GM12878 (cell line): ENCODE measurements at regions not wholly inside any gene's neighbourhood (a gene's known extent, or its start where the extent isn't known, plus 50 kb on each side); places are given as distances from the start of the nearest gene placed in this dataset.

Experiments
- ATAC-seq: fragments of 200-7000 bp; cut with Tn5 transposase; 3 replicates; pipeline ENCODE4 v1.9.1; 2020; ENCODE audit warnings: mild to moderate bottlenecking, moderate library complexity
- BruUV-seq: library from RNA; stranded (reverse); fragments of 400-500 nt; replicated peaks from 2 replicates; lab custom pipeline; 2021; lab: Mats Ljungman, UMichigan
- CTCF ChIA-PET: fragments of 300-600 bp; sonication (Branson Sonifier 250); formaldehyde crosslinking; extraction: SDS; loops from one replicate; lab custom pipeline; 2021; ENCODE audit warnings: inconsistent platforms; lab: Yijun Ruan, JAX
- POLR2A ChIA-PET: fragments of 350-600 bp; formaldehyde crosslinking; extraction: SDS; loops from one replicate; lab custom pipeline; 2021; ENCODE audit warnings: inconsistent platforms; lab: Charles Lee
- RAD21 ChIA-PET: fragments of 300-600 bp; sonication (Branson Sonifier 250); formaldehyde crosslinking; loops from one replicate; lab custom pipeline; 2023; ENCODE audit warnings: antibody characterized with exemption; ENCODE audit not compliant: unreplicated experiment; lab: Charles Lee
- SMC1A ChIA-PET: fragments of 300-600 bp; sonication (Branson Sonifier 250); formaldehyde crosslinking; loops from one replicate; lab custom pipeline; 2023; ENCODE audit not compliant: unreplicated experiment, uncharacterized antibody; lab: Charles Lee
- DNase-seq: peaks from one replicate; pipeline ENCODE4 v3.0.0-alpha.2; 2011; ENCODE audit warnings: low read depth, low spot score
- FAIRE-seq: peaks from 3 replicates; lab custom pipeline; 2011; peaks lifted over from hg19 to GRCh38; lab: Jason Lieb, UNC
- H2AFZ ChIP-seq: 2 replicates; pipeline ENCODE4 v1.6.0; 2011; ENCODE audit warnings: low read depth, low read length, control low read depth; ENCODE audit not compliant: control insufficient read depth
- H3K27ac ChIP-seq: 2 replicates; pipeline ENCODE4 v1.5.1; 2011; ENCODE audit warnings: control low read depth; ENCODE audit not compliant: control insufficient read depth, insufficient read depth
- H3K27me3 ChIP-seq, 2 experiments: replicated peaks in 1 of 2; 2 replicates each; pipeline versions ENCODE4 v1.6.0 to v1.6.1; 2011; ENCODE audit warnings: low read length in 1 of 2; ENCODE audit not compliant: control insufficient read depth in 2 of 2, insufficient read depth in 2 of 2
- H3K36me3 ChIP-seq, 2 experiments: 2 replicates each; pipeline ENCODE4 v1.5.1; 2011; ENCODE audit warnings: low read length in 1 of 2; ENCODE audit not compliant: control insufficient read depth in 2 of 2, insufficient read depth in 2 of 2
- H3K4me1 ChIP-seq: 2 replicates; pipeline ENCODE4 v1.6.1; 2011; ENCODE audit warnings: mild to moderate bottlenecking, low read length, moderate library complexity, mixed read lengths; ENCODE audit not compliant: control insufficient read depth, insufficient read depth
- H3K4me2 ChIP-seq: 2 replicates; pipeline ENCODE4 v1.6.0; 2011; ENCODE audit warnings: control low read depth; ENCODE audit not compliant: control insufficient read depth, insufficient read depth
- H3K4me3 ChIP-seq: fragments of 200-600 bp; sonication (generic); 2 replicates; pipeline ENCODE4 v1.5.1; 2016
- H3K79me2 ChIP-seq: 2 replicates; pipeline ENCODE4 v1.6.0; 2011; ENCODE audit warnings: low read length; ENCODE audit not compliant: control insufficient read depth, insufficient read depth
- H3K9ac ChIP-seq: 2 replicates; pipeline ENCODE4 v1.8.0; 2011; ENCODE audit warnings: low read length, control low read depth, mixed read lengths; ENCODE audit not compliant: control insufficient read depth, insufficient read depth
- H3K9me3 ChIP-seq: replicated peaks from 3 replicates; pipeline ENCODE4 v1.5.1; 2011; ENCODE audit warnings: mild to moderate bottlenecking, low read length; ENCODE audit not compliant: control insufficient read depth, insufficient read depth
- H4K20me1 ChIP-seq: 2 replicates; pipeline ENCODE4 v1.6.0; 2011; ENCODE audit not compliant: control insufficient read depth, insufficient read depth
- BCL11A ChIP-seq: IDR thresholded peaks from 2 replicates; pipeline ENCODE4 v1.6.1; 2011; ENCODE audit warnings: low read depth, low read length
- CHD4 ChIP-seq: fragments of 200-600 bp; sonication (generic); IDR thresholded peaks from 2 replicates; pipeline ENCODE4 v1.6.1; 2016; ENCODE audit warnings: mild to moderate bottlenecking
- EZH2 ChIP-seq: IDR thresholded peaks from 2 replicates; pipeline ENCODE4 v1.6.1; 2012; ENCODE audit warnings: low read depth, mild to moderate bottlenecking, control low read depth, inconsistent platforms, low read length, borderline replicate concordance; ENCODE audit not compliant: control insufficient read depth
- MYC ChIP-seq: IDR thresholded peaks from 2 replicates; pipeline ENCODE4 v1.6.1; 2011; ENCODE audit warnings: mild to moderate bottlenecking, low read length, moderate library complexity, inconsistent platforms; ENCODE audit not compliant: insufficient read depth, insufficient replicate concordance, insufficient read length, severe bottlenecking
- NFIC ChIP-seq: IDR thresholded peaks from 2 replicates; pipeline ENCODE4 v1.6.1; 2012; ENCODE audit warnings: low read depth, mild to moderate bottlenecking, inconsistent platforms, low read length, moderate library complexity
- POLR2AphosphoS5 ChIP-seq: IDR thresholded peaks from 2 replicates; pipeline ENCODE4 v1.6.1; 2011; ENCODE audit warnings: mild to moderate bottlenecking, low read length, inconsistent platforms
- POU2F2 ChIP-seq: IDR thresholded peaks from 3 replicates; pipeline ENCODE4 v1.6.1; 2011; ENCODE audit warnings: low read depth, mild to moderate bottlenecking, low read length, borderline replicate concordance
- RBBP5 ChIP-seq: fragments of 200-600 bp; sonication (generic); conservative IDR thresholded peaks from 2 replicates; pipeline ENCODE4 v1.6.1; 2016
- RUNX3 ChIP-seq: IDR thresholded peaks from 2 replicates; pipeline ENCODE4 v1.6.1; 2012; ENCODE audit warnings: low read length, inconsistent platforms
- TARDBP ChIP-seq: IDR thresholded peaks from 2 replicates; pipeline ENCODE4 v1.6.1; 2016; ENCODE audit warnings: borderline replicate concordance
- WGBS: methylation state at CpG from one replicate; pipeline ENCODE4 v1.1.6; 2016; ENCODE audit warnings: low lambda C conversion rate; ENCODE audit not compliant: insufficient replicate concordance, insufficient coverage; ENCODE audit errors: missing lambda C conversion rate; 5-methylcytosine and 5-hydroxymethylcytosine counted together
- in situ Hi-C: fragments of 300-500 bp; cut with MboI; formaldehyde crosslinking; loops from 9 replicates; pipeline ENCODE4 v1.14.3; 2018; ENCODE audit warnings: mixed read lengths
- intact Hi-C: fragments of 100-400 bp; cut with micrococcal nuclease; formaldehyde crosslinking; loops from one replicate; pipeline ENCODE4 v1.14.2; 2022; ENCODE audit not compliant: unreplicated experiment
- TF ChIP-seq, protein P1 (sequence below): IDR thresholded peaks from 2 replicates; pipeline ENCODE4 v1.6.1; 2012; ENCODE audit warnings: low read length, inconsistent platforms
- TF ChIP-seq, protein P2 (sequence below): fragments of 450-650 bp; conservative IDR thresholded peaks from 2 replicates; pipeline ENCODE4 v1.6.1; 2017; ENCODE audit warnings: mild to moderate bottlenecking, moderate library complexity

DNA sequence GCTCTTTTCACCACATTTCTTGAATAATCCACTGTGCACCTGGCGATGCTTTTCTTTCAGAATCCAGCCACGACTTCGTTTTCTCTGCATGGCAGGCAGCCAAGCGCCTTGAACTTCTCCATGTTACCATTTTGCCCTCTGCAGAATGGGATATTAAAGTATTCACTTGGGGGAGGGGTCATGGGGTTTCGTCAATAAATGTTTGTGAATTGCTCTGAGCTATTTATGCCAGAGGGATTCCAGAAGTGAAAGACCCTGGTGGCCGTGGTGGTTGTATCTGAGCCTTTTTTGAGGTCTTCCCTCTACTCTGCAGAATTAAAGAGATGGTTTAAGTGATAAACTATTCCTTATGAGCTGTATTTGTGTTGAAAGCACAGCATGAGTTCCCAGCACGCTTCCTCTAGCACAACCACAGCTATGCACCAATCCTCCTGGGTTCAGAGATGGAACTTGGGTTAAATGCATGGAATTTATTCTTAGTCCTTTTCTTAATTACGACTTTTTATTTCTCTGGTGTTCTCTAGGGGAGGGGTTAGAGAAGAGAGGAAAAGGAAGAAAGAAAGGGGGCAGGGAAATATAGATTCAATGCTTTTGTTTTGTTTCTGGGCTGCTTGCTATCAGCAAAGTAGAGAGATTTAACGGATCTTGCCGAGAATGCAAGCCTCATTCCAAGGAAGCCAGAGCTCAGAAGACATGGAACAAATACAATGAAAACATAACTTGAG lies 478.2 kb upstream of the TNC start:
- CTCF ChIA-PET = no interaction called here
- in situ Hi-C loops = loop anchor here (10.0 kb wide), 1 partner anchor 569 kb away; no protein-coding TSS in a partner anchor

More for the DNA sequence above, 478.2 kb upstream of the TNC start:
- no peak for TF ChIP-seq NFIC
- TF ChIP-seq POU2F2 = no peak
- TF ChIP-seq RUNX3 = no peak
- no peak for TF ChIP-seq TARDBP
- TF ChIP-seq, protein P1, sequence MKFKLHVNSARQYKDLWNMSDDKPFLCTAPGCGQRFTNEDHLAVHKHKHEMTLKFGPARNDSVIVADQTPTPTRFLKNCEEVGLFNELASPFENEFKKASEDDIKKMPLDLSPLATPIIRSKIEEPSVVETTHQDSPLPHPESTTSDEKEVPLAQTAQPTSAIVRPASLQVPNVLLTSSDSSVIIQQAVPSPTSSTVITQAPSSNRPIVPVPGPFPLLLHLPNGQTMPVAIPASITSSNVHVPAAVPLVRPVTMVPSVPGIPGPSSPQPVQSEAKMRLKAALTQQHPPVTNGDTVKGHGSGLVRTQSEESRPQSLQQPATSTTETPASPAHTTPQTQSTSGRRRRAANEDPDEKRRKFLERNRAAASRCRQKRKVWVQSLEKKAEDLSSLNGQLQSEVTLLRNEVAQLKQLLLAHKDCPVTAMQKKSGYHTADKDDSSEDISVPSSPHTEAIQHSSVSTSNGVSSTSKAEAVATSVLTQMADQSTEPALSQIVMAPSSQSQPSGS = no peak
- TF ChIP-seq EZH2 = no peak
- no peak for TF ChIP-seq RBBP5
- no peak for TF ChIP-seq CHD4
- TF ChIP-seq MYC = no peak
- no peak for TF ChIP-seq BCL11A
- no peak for TF ChIP-seq POLR2AphosphoS5
- TF ChIP-seq, protein P2, sequence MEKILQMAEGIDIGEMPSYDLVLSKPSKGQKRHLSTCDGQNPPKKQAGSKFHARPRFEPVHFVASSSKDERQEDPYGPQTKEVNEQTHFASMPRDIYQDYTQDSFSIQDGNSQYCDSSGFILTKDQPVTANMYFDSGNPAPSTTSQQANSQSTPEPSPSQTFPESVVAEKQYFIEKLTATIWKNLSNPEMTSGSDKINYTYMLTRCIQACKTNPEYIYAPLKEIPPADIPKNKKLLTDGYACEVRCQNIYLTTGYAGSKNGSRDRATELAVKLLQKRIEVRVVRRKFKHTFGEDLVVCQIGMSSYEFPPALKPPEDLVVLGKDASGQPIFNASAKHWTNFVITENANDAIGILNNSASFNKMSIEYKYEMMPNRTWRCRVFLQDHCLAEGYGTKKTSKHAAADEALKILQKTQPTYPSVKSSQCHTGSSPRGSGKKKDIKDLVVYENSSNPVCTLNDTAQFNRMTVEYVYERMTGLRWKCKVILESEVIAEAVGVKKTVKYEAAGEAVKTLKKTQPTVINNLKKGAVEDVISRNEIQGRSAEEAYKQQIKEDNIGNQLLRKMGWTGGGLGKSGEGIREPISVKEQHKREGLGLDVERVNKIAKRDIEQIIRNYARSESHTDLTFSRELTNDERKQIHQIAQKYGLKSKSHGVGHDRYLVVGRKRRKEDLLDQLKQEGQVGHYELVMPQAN = no peak
- Histone ChIP-seq H3K27me3 (no peaks in the 10 kb centered on the region; a peak in 2 of 4 replicates), H3K27ac (no peak overlapping the region), H4K20me1 (no peaks in the 10 kb centered on the region), H3K36me3 (no peaks in the 10 kb centered on the region), H3K79me2 (no peaks in the 10 kb centered on the region), H3K9ac (no peak overlapping the region), H2AFZ (no peak overlapping the region), H3K4me3 (no peak overlapping the region), H3K9me3 (no peaks in the 10 kb centered on the region), H3K4me1 (no peaks in the 10 kb centered on the region), H3K4me2 (no peak overlapping the region)
- RAD21 ChIA-PET = interaction anchor here (1.1 kb wide), 1 partner anchor 391 kb away, joined by 3 read pairs; no protein-coding TSS in a partner anchor
- ATAC-seq = no peak
- under 1% methylated on average over 10 of the region's 10 CpGs for WGBS
- POLR2A ChIA-PET = no interaction called here
- DNase-seq = no peak
- SMC1A ChIA-PET = no interaction called here
- intact Hi-C loops = loop anchor here (10.0 kb wide), 2 partner anchors 289 to 409 kb away; no protein-coding TSS in a partner anchor
- BruUV-seq = no TSS peak
- no peak for FAIRE-seq
